PC-3 (cell line): ENCODE measurements at regions not wholly inside any gene's neighbourhood (a gene's known extent, or its start where the extent isn't known, plus 50 kb on each side); places are given as distances from the start of the nearest gene placed in this dataset.
A peak's percentile ranks its signal among the peaks of the same experiment; 100 is the strongest.

ENCODE experiments used
- ATAC-seq: fragments of 200-7000 bp; cut with Tn5 transposase; 2 replicates; pipeline ENCODE4 v1.9.1; 2020; ENCODE audit warnings: mild to moderate bottlenecking, moderate library complexity
- BruUV-seq: library from RNA; stranded (reverse); fragments of 400-500 nt; replicated peaks from 2 replicates; lab custom pipeline; 2021; lab: Mats Ljungman, UMichigan
- CTCF ChIA-PET: fragments of 300-600 bp; sonication (Branson Sonifier 250); formaldehyde crosslinking; loops from one replicate; lab custom pipeline; 2022; ENCODE audit warnings: antibody characterized with exemption; lab: Charles Lee
- POLR2A ChIA-PET: fragments of 300-600 bp; sonication (Branson Sonifier 250); formaldehyde crosslinking; loops from one replicate; lab custom pipeline; 2022; ENCODE audit warnings: antibody characterized with exemption; ENCODE audit not compliant: unreplicated experiment; lab: Charles Lee
- DNase-seq: peaks from one replicate; pipeline ENCODE4 v3.0.0-alpha.2; 2015
- H2AFZ ChIP-seq: fragments of 300-600 bp; sonication (generic); 2 replicates; pipeline ENCODE4 v1.6.0; 2016; ENCODE audit warnings: antibody characterized with exemption, low read length
- H3F3A ChIP-seq: fragments of 300-600 bp; sonication (generic); one replicate; pipeline ENCODE4 v1.6.0; 2017; ENCODE audit warnings: antibody characterized with exemption, low read length, control low read depth, mild to moderate bottlenecking; ENCODE audit not compliant: unreplicated experiment
- H3K27ac ChIP-seq: fragments of 300-600 bp; sonication (generic); 2 replicates; pipeline ENCODE4 v1.5.1; 2016; ENCODE audit warnings: mild to moderate bottlenecking, low read length
- H3K27me3 ChIP-seq: fragments of 300-600 bp; sonication (generic); 2 replicates; pipeline ENCODE4 v1.6.1; 2016; ENCODE audit warnings: low read length, mixed read lengths
- H3K36me3 ChIP-seq: fragments of 300-600 bp; sonication (generic); 2 replicates; pipeline ENCODE4 v1.6.1; 2016; ENCODE audit warnings: low read depth, mixed run types, low read length, mixed read lengths
- H3K4me1 ChIP-seq: fragments of 300-600 bp; sonication (generic); 2 replicates; pipeline ENCODE4 v1.5.1; 2016; ENCODE audit warnings: low read length; ENCODE audit not compliant: insufficient read depth
- H3K4me2 ChIP-seq: fragments of 300-600 bp; sonication (generic); 2 replicates; pipeline ENCODE4 v1.6.0; 2016; ENCODE audit warnings: low read length
- H3K4me3 ChIP-seq: fragments of 300-600 bp; sonication (generic); 2 replicates; pipeline ENCODE4 v1.5.1; 2016; ENCODE audit warnings: mild to moderate bottlenecking, low read length, mixed read lengths
- H3K79me2 ChIP-seq: fragments of 300-600 bp; sonication (generic); 2 replicates; pipeline ENCODE4 v1.6.1; 2017; ENCODE audit warnings: low read length, mixed read lengths
- H3K9ac ChIP-seq: fragments of 300-600 bp; sonication (generic); 2 replicates; pipeline ENCODE4 v1.6.0; 2016; ENCODE audit warnings: mild to moderate bottlenecking, low read length
- H3K9me2 ChIP-seq: fragments of 300-600 bp; sonication (generic); replicated peaks from 2 replicates; pipeline ENCODE4 v1.6.1; 2016; ENCODE audit warnings: mixed run types, low read length, mixed read lengths
- H3K9me3 ChIP-seq: fragments of 300-600 bp; sonication (generic); 2 replicates; pipeline ENCODE4 v1.6.1; 2016; ENCODE audit warnings: low read length, mixed read lengths
- H4K20me1 ChIP-seq: fragments of 300-600 bp; sonication (generic); 2 replicates; pipeline ENCODE4 v1.6.1; 2016; ENCODE audit warnings: low read length, mixed read lengths
- CTCF ChIP-seq: fragments of 300-600 bp; sonication (generic); conservative IDR thresholded peaks from 2 replicates; pipeline ENCODE4 v1.5.1; 2017; ENCODE audit warnings: antibody characterized with exemption, low read depth, mild to moderate bottlenecking, low read length
- EZH2 ChIP-seq: fragments of 300-600 bp; sonication (generic); IDR thresholded peaks from one replicate; pipeline ENCODE4 v1.6.1; 2017; ENCODE audit warnings: antibody characterized with exemption, mild to moderate bottlenecking, low read length; ENCODE audit not compliant: unreplicated experiment
- EZH2phosphoT487 ChIP-seq: fragments of 300-600 bp; sonication (generic); IDR thresholded peaks from 2 replicates; pipeline ENCODE4 v1.6.1; 2018; ENCODE audit warnings: mild to moderate bottlenecking, antibody characterized with exemption, low read length, borderline replicate concordance
- intact Hi-C: fragments of 100-400 bp; cut with micrococcal nuclease; formaldehyde crosslinking; loops from 2 replicates; pipeline ENCODE4 v1.9.0; 2023

GRCh38 chr2:60333264-60333663 is 220.2 kb downstream of the BCL11A start:
- Histone ChIP-seq H3K4me1 (no peaks in the 10 kb centered on the region), H3K79me2 (no peaks in the 10 kb centered on the region), H3K27ac (no peak overlapping the region), H3K9me3 (no peaks in the 10 kb centered on the region), H3K4me3 (no peak overlapping the region), H3K27me3 (peaks cover 1% of the 10 kb centered on the region; the same call in 1 of the 2 replicates), H3K4me2 (no peak overlapping the region), H3K9ac (no peak overlapping the region), H3K36me3 (no peaks in the 10 kb centered on the region), H2AFZ (no peak overlapping the region), H3K9me2 (no peaks in the 10 kb centered on the region), H3F3A (no peaks in the 10 kb centered on the region), H4K20me1 (no peaks in the 10 kb centered on the region)
- POLR2A ChIA-PET: no interaction called here
- ATAC-seq: no peak
- intact Hi-C loops: no loop called here
- CTCF ChIA-PET: no interaction called here
- DNase-seq: no peak
- no TSS peak for BruUV-seq
- TF ChIP-seq EZH2phosphoT487 (no peak), EZH2 (no peak), CTCF (no peak)

- no peak overlapping the region for H3K27ac ChIP-seq
- no peak overlapping the region for H3K4me3 ChIP-seq
- peak; percentile 51; the same call in 1 of the 2 replicates for ATAC-seq
- peak; percentile 44 for DNase-seq
- H3K9ac ChIP-seq: no peak overlapping the region
- H3K4me2 ChIP-seq: no peak overlapping the region
- H3K79me2 ChIP-seq: no peaks in the 10 kb centered on the region
- intact Hi-C loops: no loop called here
- no peaks in the 10 kb centered on the region for H4K20me1 ChIP-seq
- TF ChIP-seq EZH2phosphoT487: no peak
- TF ChIP-seq EZH2: no peak
- ChIA-PET CTCF (no interaction called here), POLR2A (no interaction called here)
- peaks cover 6% of the 10 kb centered on the region; the same call in 1 of the 2 replicates for H3K27me3 ChIP-seq
- BruUV-seq: no TSS peak
- no peak overlapping the region for H2AFZ ChIP-seq
- H3K36me3 ChIP-seq: no peaks in the 10 kb centered on the region
- H3K4me1 ChIP-seq: no peaks in the 10 kb centered on the region
- H3K9me2 ChIP-seq: no peaks in the 10 kb centered on the region
- H3F3A ChIP-seq: no peaks in the 10 kb centered on the region
- H3K9me3 ChIP-seq: no peaks in the 10 kb centered on the region
These were observed 222.2 kb downstream of the BCL11A start for GRCh38 chr2:60331115-60331809.

GRCh38 chr2:60329225-60329624 is 224.2 kb downstream of the BCL11A start:
- no peaks in the 10 kb centered on the region for H4K20me1 ChIP-seq
- H3K4me2 ChIP-seq: no peak overlapping the region
- no peaks in the 10 kb centered on the region for H3F3A ChIP-seq
- H3K79me2 ChIP-seq: no peaks in the 10 kb centered on the region
- no peak overlapping the region for H2AFZ ChIP-seq
- H3K4me1 ChIP-seq: no peaks in the 10 kb centered on the region
- CTCF ChIA-PET: no interaction called here
- H3K4me3 ChIP-seq: no peak overlapping the region
- H3K9me3 ChIP-seq: no peaks in the 10 kb centered on the region
- intact Hi-C loops: no loop called here
- ATAC-seq (no peak), DNase-seq (no peak)
- BruUV-seq: no TSS peak
- TF ChIP-seq EZH2 (no peak), EZH2phosphoT487 (no peak), CTCF (no peak)
- no peaks in the 10 kb centered on the region for H3K9me2 ChIP-seq
- no peak overlapping the region for H3K9ac ChIP-seq
- POLR2A ChIA-PET: no interaction called here
- no peak overlapping the region for H3K27ac ChIP-seq
- H3K27me3 ChIP-seq: peaks cover 10% of the 10 kb centered on the region
- no peaks in the 10 kb centered on the region for H3K36me3 ChIP-seq
